ENCODE measurements at regions not wholly inside any gene's neighbourhood (a gene's known extent, or its start where the extent isn't known, plus 50 kb on each side); places are given as distances from the start of the nearest gene placed in this dataset.

- Histone ChIP-seq H3K9me3 (ENCODE audit: low read length) (peaks cover 4% of the 10 kb centered on the region), H3K4me3 (ENCODE audit: low read length) (no peak overlapping the region), H3K9me2 (ENCODE audit: insufficient read depth, low read length) (no peaks in the 10 kb centered on the region), H3K79me2 (replicated peaks; ENCODE audit: insufficient read depth, low read length) (no peaks in the 10 kb centered on the region), H3K9ac (ENCODE audit: low read length) (no peak overlapping the region), H4K20me1 (ENCODE audit: insufficient read depth) (no peaks in the 10 kb centered on the region), H3K27ac (ENCODE audit: low read length) (no peak overlapping the region), H3K27me3 (ENCODE audit: insufficient read depth, low read depth, low read length) (no peaks in the 10 kb centered on the region), H3K36me3 (ENCODE audit: insufficient read depth, low read length) (no peaks in the 10 kb centered on the region), H3K4me2 (ENCODE audit: low read length) (no peak overlapping the region), H2AFZ (ENCODE audit: low read depth, low read length) (no peak overlapping the region), H3F3A (ENCODE audit: insufficient read depth, low read length, poor library complexity, severe bottlenecking) (no peaks in the 10 kb centered on the region)
- no peak for TF ChIP-seq SMC3 (conservative IDR thresholded peaks at IDR 0.05; ENCODE audit: poor library complexity)
- TF ChIP-seq MXI1 (conservative IDR thresholded peaks at IDR 0.05; ENCODE audit: poor library complexity, severe bottlenecking) = no peak
- no peak for TF ChIP-seq RAD21 (conservative IDR thresholded peaks at IDR 0.05)
- TF ChIP-seq TAF1 (IDR thresholded peaks at IDR 0.05; ENCODE audit: low read depth) = no peak
Observed at GRCh38 chr1:60185684-60186083, 112.1 kb upstream of the C1orf87 start.

GRCh38 chr1:60184521-60184920 lies 111.0 kb upstream of the C1orf87 start:
- no peak for TF ChIP-seq MXI1 (conservative IDR thresholded peaks at IDR 0.05; ENCODE audit: poor library complexity, severe bottlenecking)
- no peak for TF ChIP-seq EZH2 (IDR thresholded peaks at IDR 0.05; ENCODE audit: borderline replicate concordance, insufficient read depth, low read length, poor library complexity, severe bottlenecking)
- no peak for TF ChIP-seq POLR2AphosphoS5 (IDR thresholded peaks at IDR 0.05)
- no peak for TF ChIP-seq SMC3 (conservative IDR thresholded peaks at IDR 0.05; ENCODE audit: poor library complexity)
- no peak for TF ChIP-seq TAF1 (IDR thresholded peaks at IDR 0.05; ENCODE audit: low read depth)
- TF ChIP-seq REST (IDR thresholded peaks at IDR 0.05; ENCODE audit: borderline replicate concordance) = no peak
- H3K9me3 ChIP-seq (ENCODE audit: low read length) = peaks cover 4% of the 10 kb centered on the region
- H3K27ac ChIP-seq (ENCODE audit: low read length) = no peak overlapping the region
- H4K20me1 ChIP-seq (ENCODE audit: insufficient read depth) = no peaks in the 10 kb centered on the region
- no peaks in the 10 kb centered on the region for H3K27me3 ChIP-seq (ENCODE audit: insufficient read depth, low read depth, low read length)
- no peak overlapping the region for H3K4me3 ChIP-seq (ENCODE audit: low read length)
- no peaks in the 10 kb centered on the region for H3F3A ChIP-seq (ENCODE audit: insufficient read depth, low read length, poor library complexity, severe bottlenecking)
- no peak overlapping the region for H3K4me2 ChIP-seq (ENCODE audit: low read length)
- no peaks in the 10 kb centered on the region for H3K36me3 ChIP-seq (ENCODE audit: insufficient read depth, low read length)
- H3K9ac ChIP-seq (ENCODE audit: low read length) = no peak overlapping the region
- no peaks in the 10 kb centered on the region for H3K9me2 ChIP-seq (ENCODE audit: insufficient read depth, low read length)
- H2AFZ ChIP-seq (ENCODE audit: low read depth, low read length) = no peak overlapping the region
- H3K79me2 ChIP-seq (replicated peaks; ENCODE audit: insufficient read depth, low read length) = no peaks in the 10 kb centered on the region

- no peak overlapping the region for H3K4me2 ChIP-seq (ENCODE audit: low read length)
- TF ChIP-seq CTCF (IDR thresholded peaks at IDR 0.05; ENCODE audit: poor library complexity, severe bottlenecking) (no peak), REST (IDR thresholded peaks at IDR 0.05; ENCODE audit: borderline replicate concordance) (no peak), SMC3 (conservative IDR thresholded peaks at IDR 0.05; ENCODE audit: poor library complexity) (no peak), TAF1 (IDR thresholded peaks at IDR 0.05; ENCODE audit: low read depth) (no peak), POLR2AphosphoS5 (IDR thresholded peaks at IDR 0.05) (no peak), EZH2 (IDR thresholded peaks at IDR 0.05; ENCODE audit: borderline replicate concordance, insufficient read depth, low read length, poor library complexity, severe bottlenecking) (no peak), RAD21 (conservative IDR thresholded peaks at IDR 0.05) (no peak), MXI1 (conservative IDR thresholded peaks at IDR 0.05; ENCODE audit: poor library complexity, severe bottlenecking) (no peak), EP300 (conservative IDR thresholded peaks at IDR 0.05; ENCODE audit: poor library complexity, severe bottlenecking) (no peak)
- H2AFZ ChIP-seq (ENCODE audit: low read depth, low read length) = no peak overlapping the region
- no peaks in the 10 kb centered on the region for H3K79me2 ChIP-seq (replicated peaks; ENCODE audit: insufficient read depth, low read length)
- H3K9ac ChIP-seq (ENCODE audit: low read length) = no peak overlapping the region
- H3K9me2 ChIP-seq (ENCODE audit: insufficient read depth, low read length) = no peaks in the 10 kb centered on the region
- H3K27me3 ChIP-seq (ENCODE audit: insufficient read depth, low read depth, low read length) = no peaks in the 10 kb centered on the region
- H3K4me3 ChIP-seq (ENCODE audit: low read length) = no peak overlapping the region
- H3K36me3 ChIP-seq (ENCODE audit: insufficient read depth, low read length) = no peaks in the 10 kb centered on the region
- no peaks in the 10 kb centered on the region for H3K9me3 ChIP-seq (ENCODE audit: low read length)
- no peak overlapping the region for H3K27ac ChIP-seq (ENCODE audit: low read length)
- H4K20me1 ChIP-seq (ENCODE audit: insufficient read depth) = no peaks in the 10 kb centered on the region
- H3F3A ChIP-seq (ENCODE audit: insufficient read depth, low read length, poor library complexity, severe bottlenecking) = no peaks in the 10 kb centered on the region
Observed at GRCh38 chr1:60173729-60174505, 100.3 kb upstream of the C1orf87 start.
